ENCODE measurements at regions not wholly inside any gene's neighbourhood (a gene's known extent, or its start where the extent isn't known, plus 50 kb on each side); places are given as distances from the start of the nearest gene placed in this dataset.

- TF ChIP-seq NFE2 (IDR thresholded peaks at IDR 0.05; ENCODE audit: low read depth) (no peak), E2F1 (CRISPR knock-in tag; IDR thresholded peaks at IDR 0.05) (no peak), ZBTB7A (IDR thresholded peaks at IDR 0.05; ENCODE audit: borderline replicate concordance, control insufficient read depth, low read depth, low read length) (no peak)
- TF ChIP-seq, protein P1, sequence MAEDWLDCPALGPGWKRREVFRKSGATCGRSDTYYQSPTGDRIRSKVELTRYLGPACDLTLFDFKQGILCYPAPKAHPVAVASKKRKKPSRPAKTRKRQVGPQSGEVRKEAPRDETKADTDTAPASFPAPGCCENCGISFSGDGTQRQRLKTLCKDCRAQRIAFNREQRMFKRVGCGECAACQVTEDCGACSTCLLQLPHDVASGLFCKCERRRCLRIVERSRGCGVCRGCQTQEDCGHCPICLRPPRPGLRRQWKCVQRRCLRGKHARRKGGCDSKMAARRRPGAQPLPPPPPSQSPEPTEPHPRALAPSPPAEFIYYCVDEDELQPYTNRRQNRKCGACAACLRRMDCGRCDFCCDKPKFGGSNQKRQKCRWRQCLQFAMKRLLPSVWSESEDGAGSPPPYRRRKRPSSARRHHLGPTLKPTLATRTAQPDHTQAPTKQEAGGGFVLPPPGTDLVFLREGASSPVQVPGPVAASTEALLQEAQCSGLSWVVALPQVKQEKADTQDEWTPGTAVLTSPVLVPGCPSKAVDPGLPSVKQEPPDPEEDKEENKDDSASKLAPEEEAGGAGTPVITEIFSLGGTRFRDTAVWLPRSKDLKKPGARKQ (CRISPR knock-in tag; IDR thresholded peaks at IDR 0.05), result no peak
- TF ChIP-seq, protein P2, sequence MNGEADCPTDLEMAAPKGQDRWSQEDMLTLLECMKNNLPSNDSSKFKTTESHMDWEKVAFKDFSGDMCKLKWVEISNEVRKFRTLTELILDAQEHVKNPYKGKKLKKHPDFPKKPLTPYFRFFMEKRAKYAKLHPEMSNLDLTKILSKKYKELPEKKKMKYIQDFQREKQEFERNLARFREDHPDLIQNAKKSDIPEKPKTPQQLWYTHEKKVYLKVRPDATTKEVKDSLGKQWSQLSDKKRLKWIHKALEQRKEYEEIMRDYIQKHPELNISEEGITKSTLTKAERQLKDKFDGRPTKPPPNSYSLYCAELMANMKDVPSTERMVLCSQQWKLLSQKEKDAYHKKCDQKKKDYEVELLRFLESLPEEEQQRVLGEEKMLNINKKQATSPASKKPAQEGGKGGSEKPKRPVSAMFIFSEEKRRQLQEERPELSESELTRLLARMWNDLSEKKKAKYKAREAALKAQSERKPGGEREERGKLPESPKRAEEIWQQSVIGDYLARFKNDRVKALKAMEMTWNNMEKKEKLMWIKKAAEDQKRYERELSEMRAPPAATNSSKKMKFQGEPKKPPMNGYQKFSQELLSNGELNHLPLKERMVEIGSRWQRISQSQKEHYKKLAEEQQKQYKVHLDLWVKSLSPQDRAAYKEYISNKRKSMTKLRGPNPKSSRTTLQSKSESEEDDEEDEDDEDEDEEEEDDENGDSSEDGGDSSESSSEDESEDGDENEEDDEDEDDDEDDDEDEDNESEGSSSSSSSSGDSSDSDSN (IDR thresholded peaks at IDR 0.05; ENCODE audit: borderline replicate concordance in 1 of 2, low read depth in 2 of 2, low read length in 2 of 2), result no peak
Measured at GRCh38 chr1:222910699-222911098, 95.9 kb downstream of the DISP1 start (continued).

GRCh38 chr1:222911866-222912265 is 97.0 kb downstream of the DISP1 start:
- DNase-seq (ENCODE audit: extremely low read depth in 1 of 4, low spot score in 3 of 4) (no peak), FAIRE-seq (no peak), ATAC-seq (no peak)
- in situ Hi-C loops (cut with MboI) (no loop called here), intact Hi-C loops (cut with micrococcal nuclease) (no loop called here)
- H3K27me3 ChIP-seq (ENCODE audit: control insufficient read depth in 2 of 2, insufficient read depth in 2 of 2, low read length in 2 of 2), result no peaks in the 10 kb centered on the region
- H3K4me2 ChIP-seq (ENCODE audit: insufficient read depth, low read length), result no peak overlapping the region
- no peak overlapping the region for H3K9ac ChIP-seq (ENCODE audit: insufficient read depth in 1 of 2, low read depth in 2 of 2, low read length in 2 of 2)
- H3K36me3 ChIP-seq (ENCODE audit: control insufficient read depth, insufficient read depth, low read length), result no peaks in the 10 kb centered on the region
- WGBS (ENCODE audit: insufficient coverage, low coverage, missing lambda C conversion rate), result 0% methylated on average over 1 of the region's 1 CpG
- no TSS peak for BruUV-seq (replicated peaks)
- H3K9me1 ChIP-seq (ENCODE audit: control insufficient read depth, insufficient read depth, low read length), result no peaks in the 10 kb centered on the region
- H3K4me1 ChIP-seq (replicated peaks in 1 of 2; ENCODE audit: control insufficient read depth in 2 of 2, insufficient read depth in 2 of 2, low read length in 2 of 2), result no peaks in the 10 kb centered on the region
- no peaks in the 10 kb centered on the region for H3K79me2 ChIP-seq (ENCODE audit: control insufficient read depth, insufficient read depth, low read length)
- no peaks in the 10 kb centered on the region; the same call in 1 of the 2 replicates for H4K20me1 ChIP-seq (replicated peaks; ENCODE audit: control insufficient read depth, insufficient read depth, low read length)
- CTCF ChIA-PET (ENCODE audit: low intra/inter-chr PET ratio), result no interaction called here
- H3K9me3 ChIP-seq (replicated peaks; ENCODE audit: control insufficient read depth, insufficient read depth, low read depth, low read length), result no peaks in the 10 kb centered on the region
- no peak overlapping the region for H3K4me3 ChIP-seq
- no peak overlapping the region for H3K27ac ChIP-seq (ENCODE audit: extremely low read depth, low read depth, low read length)
- H2AFZ ChIP-seq (ENCODE audit: low read depth, low read length), result no peak overlapping the region
- POLR2A ChIA-PET, result no interaction called here
- no peak for TF ChIP-seq THAP12 (CRISPR knock-in tag; IDR thresholded peaks at IDR 0.05)
- TF ChIP-seq TCF3 (CRISPR knock-in tag; IDR thresholded peaks at IDR 0.05), result no peak
- no peak for TF ChIP-seq HSF4 (CRISPR knock-in tag; IDR thresholded peaks at IDR 0.05; ENCODE audit: borderline replicate concordance)
- TF ChIP-seq, protein P3, sequence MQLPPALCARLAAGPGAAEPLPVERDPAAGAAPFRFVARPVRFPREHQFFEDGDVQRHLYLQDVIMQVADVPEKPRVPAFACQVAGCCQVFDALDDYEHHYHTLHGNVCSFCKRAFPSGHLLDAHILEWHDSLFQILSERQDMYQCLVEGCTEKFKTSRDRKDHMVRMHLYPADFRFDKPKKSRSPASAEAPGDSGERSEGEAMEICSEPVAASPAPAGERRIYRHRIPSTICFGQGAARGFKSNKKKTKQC (CRISPR knock-in tag; IDR thresholded peaks at IDR 0.05), result no peak
- TF ChIP-seq EGR1 (conservative IDR thresholded peaks at IDR 0.05), result no peak
- no peak for TF ChIP-seq MAZ (CRISPR knock-in tag; conservative IDR thresholded peaks at IDR 0.05 in 1 of 2, IDR thresholded peaks at IDR 0.05 in 1 of 2)
- no peak for TF ChIP-seq JUN (IDR thresholded peaks at IDR 0.05; ENCODE audit: borderline replicate concordance, low read depth, low read length)
- TF ChIP-seq JUN (CRISPR knock-in tag; IDR thresholded peaks at IDR 0.05; ENCODE audit: borderline replicate concordance), result no peak
- no peak for TF ChIP-seq BCOR (IDR thresholded peaks at IDR 0.05)
